Ishikawa (cell line): ENCODE measurements at regions not wholly inside any gene's neighbourhood (a gene's known extent, or its start where the extent isn't known, plus 50 kb on each side); places are given as distances from the start of the nearest gene placed in this dataset.

ENCODE experiments used
- CEBPB ChIP-seq: IDR thresholded peaks from 2 replicates; pipeline ENCODE4 v1.6.1; 2012
- CREB1 ChIP-seq: IDR thresholded peaks from 2 replicates; pipeline ENCODE4 v1.6.1; 2012; ENCODE audit warnings: low read depth
- EGR1 ChIP-seq: IDR thresholded peaks from 2 replicates; pipeline ENCODE4 v1.6.1; 2012
- EP300 ChIP-seq: IDR thresholded peaks from 2 replicates; pipeline ENCODE4 v1.6.1; 2012; ENCODE audit warnings: borderline replicate concordance
- TAF1 ChIP-seq: IDR thresholded peaks from 2 replicates; pipeline ENCODE4 v1.6.1; 2012; ENCODE audit warnings: low read depth, mild to moderate bottlenecking
- YY1 ChIP-seq: IDR thresholded peaks from 2 replicates; pipeline ENCODE4 v1.6.1; 2012; ENCODE audit warnings: low read depth
- TF ChIP-seq, protein P1 (sequence below): IDR thresholded peaks from 2 replicates; pipeline ENCODE4 v1.6.1; 2012
- TF ChIP-seq, protein P2 (sequence below): IDR thresholded peaks from 2 replicates; pipeline ENCODE4 v1.6.1; 2012; ENCODE audit warnings: low read depth, mild to moderate bottlenecking
- TF ChIP-seq, protein P3 (sequence below): IDR thresholded peaks from 2 replicates; pipeline ENCODE4 v1.6.1; 2012

DNA sequence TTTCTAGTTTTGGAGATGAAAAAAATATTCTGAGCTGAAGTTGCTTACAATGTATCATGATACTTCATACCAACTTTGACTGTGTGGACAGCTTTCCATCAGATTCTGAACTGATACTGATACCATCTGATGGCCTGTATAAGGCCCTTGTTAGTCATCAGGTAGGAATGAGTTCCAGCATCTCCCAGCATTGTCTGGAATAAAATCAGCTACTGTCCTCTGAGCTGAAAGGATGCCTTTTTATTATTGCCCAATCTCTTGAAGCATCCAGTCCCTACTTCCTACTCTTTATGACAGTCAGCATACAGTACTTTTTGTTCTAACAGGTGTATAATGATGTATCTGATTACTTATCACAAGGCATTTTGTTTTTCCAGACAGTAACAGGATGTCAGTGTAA, 70.6 kb upstream of the EYA4 start:
- TF ChIP-seq TAF1 (no peak), CEBPB (no peak), YY1 (no peak), CREB1 (no peak), EGR1 (no peak), EP300 (no peak)
- TF ChIP-seq, protein P1, sequence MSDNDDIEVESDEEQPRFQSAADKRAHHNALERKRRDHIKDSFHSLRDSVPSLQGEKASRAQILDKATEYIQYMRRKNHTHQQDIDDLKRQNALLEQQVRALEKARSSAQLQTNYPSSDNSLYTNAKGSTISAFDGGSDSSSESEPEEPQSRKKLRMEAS: no peak
- TF ChIP-seq, protein P2, sequence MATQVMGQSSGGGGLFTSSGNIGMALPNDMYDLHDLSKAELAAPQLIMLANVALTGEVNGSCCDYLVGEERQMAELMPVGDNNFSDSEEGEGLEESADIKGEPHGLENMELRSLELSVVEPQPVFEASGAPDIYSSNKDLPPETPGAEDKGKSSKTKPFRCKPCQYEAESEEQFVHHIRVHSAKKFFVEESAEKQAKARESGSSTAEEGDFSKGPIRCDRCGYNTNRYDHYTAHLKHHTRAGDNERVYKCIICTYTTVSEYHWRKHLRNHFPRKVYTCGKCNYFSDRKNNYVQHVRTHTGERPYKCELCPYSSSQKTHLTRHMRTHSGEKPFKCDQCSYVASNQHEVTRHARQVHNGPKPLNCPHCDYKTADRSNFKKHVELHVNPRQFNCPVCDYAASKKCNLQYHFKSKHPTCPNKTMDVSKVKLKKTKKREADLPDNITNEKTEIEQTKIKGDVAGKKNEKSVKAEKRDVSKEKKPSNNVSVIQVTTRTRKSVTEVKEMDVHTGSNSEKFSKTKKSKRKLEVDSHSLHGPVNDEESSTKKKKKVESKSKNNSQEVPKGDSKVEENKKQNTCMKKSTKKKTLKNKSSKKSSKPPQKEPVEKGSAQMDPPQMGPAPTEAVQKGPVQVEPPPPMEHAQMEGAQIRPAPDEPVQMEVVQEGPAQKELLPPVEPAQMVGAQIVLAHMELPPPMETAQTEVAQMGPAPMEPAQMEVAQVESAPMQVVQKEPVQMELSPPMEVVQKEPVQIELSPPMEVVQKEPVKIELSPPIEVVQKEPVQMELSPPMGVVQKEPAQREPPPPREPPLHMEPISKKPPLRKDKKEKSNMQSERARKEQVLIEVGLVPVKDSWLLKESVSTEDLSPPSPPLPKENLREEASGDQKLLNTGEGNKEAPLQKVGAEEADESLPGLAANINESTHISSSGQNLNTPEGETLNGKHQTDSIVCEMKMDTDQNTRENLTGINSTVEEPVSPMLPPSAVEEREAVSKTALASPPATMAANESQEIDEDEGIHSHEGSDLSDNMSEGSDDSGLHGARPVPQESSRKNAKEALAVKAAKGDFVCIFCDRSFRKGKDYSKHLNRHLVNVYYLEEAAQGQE: no peak
- TF ChIP-seq, protein P3, sequence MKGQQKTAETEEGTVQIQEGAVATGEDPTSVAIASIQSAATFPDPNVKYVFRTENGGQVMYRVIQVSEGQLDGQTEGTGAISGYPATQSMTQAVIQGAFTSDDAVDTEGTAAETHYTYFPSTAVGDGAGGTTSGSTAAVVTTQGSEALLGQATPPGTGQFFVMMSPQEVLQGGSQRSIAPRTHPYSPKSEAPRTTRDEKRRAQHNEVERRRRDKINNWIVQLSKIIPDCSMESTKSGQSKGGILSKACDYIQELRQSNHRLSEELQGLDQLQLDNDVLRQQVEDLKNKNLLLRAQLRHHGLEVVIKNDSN: no peak
